Epithelial cell of esophagus (primary cell): ENCODE measurements at regions not wholly inside any gene's neighbourhood (a gene's known extent, or its start where the extent isn't known, plus 50 kb on each side); places are given as distances from the start of the nearest gene placed in this dataset.
"Not testable (repeated sequence)": the region's sequence is repeated elsewhere in the genome, so short reads cannot be mapped to it uniquely, and the experiment has no call there.

Source experiments
- DNase-seq: peaks from one replicate; pipeline ENCODE4 v3.0.0; 2010; ENCODE audit warnings: low read depth
- H3K4me3 ChIP-seq: 2 replicates; pipeline ENCODE4 v1.5.1; 2011; ENCODE audit warnings: mild to moderate bottlenecking, low read length, control low read depth
- TF ChIP-seq, protein P1 (sequence below): IDR thresholded peaks from 2 replicates; pipeline ENCODE4 v1.5.1; 2011; ENCODE audit warnings: low read depth, mild to moderate bottlenecking, low read length, control low read depth, inconsistent platforms; ENCODE audit not compliant: insufficient read depth; ENCODE audit errors: missing control alignments

DNA sequence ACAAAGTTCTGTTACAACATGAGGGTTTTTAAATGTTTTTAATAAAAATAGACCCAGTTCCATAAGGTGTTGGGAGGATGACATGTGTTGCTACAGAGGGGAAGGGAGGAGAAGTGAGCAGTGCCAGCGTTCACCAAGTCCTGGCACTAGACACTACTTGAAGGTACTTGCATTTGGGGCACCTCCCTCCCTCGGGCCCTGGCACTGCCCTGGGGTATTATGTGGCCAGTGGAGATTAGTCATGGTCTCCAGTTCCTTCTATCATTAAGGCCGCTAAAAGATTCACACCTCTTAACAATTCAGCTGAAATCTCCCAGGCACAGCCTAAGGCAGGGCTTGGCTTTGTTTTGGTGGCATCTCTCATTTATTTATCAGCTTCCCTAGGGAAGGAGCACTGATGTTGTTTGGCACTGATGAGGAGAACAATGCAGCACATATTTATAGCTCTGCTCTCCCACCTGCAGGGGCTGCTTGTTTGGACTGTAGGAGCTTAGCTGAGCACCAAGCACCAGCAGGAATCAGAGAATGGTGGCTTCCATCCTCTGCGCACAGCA is 155.5 kb upstream of the NTF3 start:
- H3K4me3 ChIP-seq: no peak overlapping the region
- TF ChIP-seq, protein P1, sequence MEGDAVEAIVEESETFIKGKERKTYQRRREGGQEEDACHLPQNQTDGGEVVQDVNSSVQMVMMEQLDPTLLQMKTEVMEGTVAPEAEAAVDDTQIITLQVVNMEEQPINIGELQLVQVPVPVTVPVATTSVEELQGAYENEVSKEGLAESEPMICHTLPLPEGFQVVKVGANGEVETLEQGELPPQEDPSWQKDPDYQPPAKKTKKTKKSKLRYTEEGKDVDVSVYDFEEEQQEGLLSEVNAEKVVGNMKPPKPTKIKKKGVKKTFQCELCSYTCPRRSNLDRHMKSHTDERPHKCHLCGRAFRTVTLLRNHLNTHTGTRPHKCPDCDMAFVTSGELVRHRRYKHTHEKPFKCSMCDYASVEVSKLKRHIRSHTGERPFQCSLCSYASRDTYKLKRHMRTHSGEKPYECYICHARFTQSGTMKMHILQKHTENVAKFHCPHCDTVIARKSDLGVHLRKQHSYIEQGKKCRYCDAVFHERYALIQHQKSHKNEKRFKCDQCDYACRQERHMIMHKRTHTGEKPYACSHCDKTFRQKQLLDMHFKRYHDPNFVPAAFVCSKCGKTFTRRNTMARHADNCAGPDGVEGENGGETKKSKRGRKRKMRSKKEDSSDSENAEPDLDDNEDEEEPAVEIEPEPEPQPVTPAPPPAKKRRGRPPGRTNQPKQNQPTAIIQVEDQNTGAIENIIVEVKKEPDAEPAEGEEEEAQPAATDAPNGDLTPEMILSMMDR: no peak
- peak; percentile 26 for DNase-seq

DNA sequence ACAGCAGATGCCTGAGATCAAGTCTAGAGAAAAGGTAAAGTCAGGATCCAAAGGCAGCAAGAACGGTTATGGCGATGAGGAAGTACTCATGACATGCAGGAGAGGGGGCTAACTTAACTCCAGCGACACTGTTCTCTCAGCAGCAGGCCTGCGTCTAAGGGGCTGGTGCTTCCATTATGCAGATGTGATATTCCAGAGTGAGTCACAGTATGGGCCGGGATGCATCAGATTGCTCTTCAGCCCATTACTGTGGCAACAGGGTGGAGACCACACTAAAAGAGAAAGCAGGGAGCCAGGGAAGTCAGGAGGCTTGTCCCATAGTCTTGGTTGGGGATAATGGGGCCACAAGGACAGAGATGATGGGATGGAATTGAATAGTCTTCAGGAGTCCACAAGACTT is 151.8 kb upstream of the NTF3 start:
- no peak for DNase-seq
- no peak overlapping the region for H3K4me3 ChIP-seq
- TF ChIP-seq, protein P1: no peak

DNA sequence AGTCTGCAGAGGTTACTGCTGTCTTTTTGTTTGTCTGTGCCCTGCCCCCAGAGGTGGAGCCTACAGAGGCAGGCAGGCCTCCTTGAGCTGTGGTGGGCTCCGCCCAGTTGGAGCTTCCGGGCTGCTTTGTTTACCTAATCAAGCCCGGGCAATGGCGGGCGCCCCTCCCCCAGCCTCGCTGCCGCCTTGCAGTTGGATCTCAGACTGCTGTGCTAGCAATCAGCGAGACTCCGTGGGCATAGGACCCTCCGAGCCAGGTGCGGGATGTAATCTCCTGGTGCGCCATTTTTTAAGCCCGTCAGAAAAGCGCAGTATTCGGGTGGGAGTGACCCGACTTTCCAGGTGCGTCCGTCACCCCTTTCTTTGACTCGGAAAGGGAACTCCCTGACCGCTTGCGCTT is 141.5 kb upstream of the NTF3 start:
- not testable (repeated sequence) for DNase-seq, H3K4me3 ChIP-seq

DNA sequence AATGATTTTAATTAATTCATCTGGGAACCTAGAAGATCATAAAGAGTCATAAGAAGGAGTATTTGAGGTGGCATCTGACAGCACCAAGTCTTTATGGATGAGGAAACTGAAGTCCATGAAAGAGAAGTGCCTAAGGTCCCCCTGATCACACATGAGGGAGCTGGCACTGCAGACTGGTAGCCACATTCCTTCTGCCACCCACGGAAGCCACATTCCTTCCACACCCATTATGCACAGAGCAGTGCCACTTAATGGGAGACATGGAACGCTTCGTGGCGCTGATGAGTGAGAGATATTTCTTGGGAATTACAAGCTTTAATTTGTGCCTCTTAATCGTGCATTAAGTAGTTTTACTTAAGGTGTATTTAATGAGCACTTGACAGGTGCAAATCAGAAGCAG is 139.3 kb upstream of the NTF3 start:
- TF ChIP-seq, protein P1: no peak
- DNase-seq: no peak
- H3K4me3 ChIP-seq: no peak overlapping the region

DNA sequence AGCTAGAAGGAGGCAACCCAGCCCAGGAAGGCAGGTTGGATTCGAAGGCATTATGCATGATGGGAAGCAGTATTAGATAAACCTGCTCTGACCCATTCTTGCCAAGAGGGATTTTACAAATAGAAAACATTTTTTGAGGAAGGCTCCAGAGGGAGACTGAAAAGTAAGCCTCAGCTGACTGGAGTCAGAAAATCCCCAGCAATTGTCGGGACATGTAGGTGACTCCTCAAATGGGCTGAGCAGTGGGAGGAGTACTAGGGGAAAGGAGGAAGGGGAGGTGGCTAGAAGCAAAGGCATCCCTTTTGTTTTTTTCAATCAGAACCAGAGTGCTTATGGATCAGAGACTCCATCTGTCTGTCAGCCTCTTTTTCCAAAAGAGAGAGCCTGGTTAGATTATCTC is 138.1 kb upstream of the NTF3 start:
- TF ChIP-seq, protein P1: no peak
- H3K4me3 ChIP-seq: no peak overlapping the region
- DNase-seq: no peak

DNA sequence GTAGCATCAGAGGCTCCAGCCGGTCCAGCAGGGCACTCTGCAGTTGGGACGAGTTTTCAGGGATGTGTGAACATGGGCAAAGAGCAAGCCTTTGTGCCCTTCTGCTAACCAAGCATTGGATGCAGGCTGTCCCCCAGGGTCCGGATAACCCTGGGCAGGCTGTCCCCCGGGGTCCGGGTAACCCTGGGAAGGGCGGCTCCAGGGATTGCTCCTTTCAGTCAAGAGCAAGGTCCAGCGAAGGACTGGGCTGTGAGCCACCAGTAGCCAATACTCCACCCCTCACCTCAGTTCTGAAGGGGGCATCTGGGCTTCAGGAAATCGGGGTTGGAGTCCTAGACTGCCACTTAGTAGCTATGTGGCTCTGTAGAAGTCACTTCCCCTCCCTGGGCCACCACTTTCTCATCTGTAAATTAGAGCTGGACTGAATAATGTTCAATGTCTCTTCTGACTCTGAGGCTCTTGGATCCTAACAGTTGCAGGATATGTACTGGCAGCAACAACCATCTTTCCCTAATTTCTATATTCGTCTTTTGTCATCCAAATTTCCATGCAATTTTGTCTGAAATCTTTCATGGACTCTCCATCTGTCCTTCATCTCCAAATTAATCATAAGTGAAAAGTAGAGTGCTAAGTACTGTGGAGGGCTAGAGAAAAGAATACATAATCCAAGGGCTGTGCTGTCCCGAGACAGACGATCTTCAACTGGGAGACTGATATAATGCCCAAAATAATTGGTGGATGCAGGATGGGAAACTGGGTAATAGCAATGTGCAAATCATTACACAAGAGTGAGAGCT is 137.4 kb upstream of the NTF3 start:
- H3K4me3 ChIP-seq: no peak overlapping the region
- DNase-seq: no peak
- TF ChIP-seq, protein P1: no peak

DNA sequence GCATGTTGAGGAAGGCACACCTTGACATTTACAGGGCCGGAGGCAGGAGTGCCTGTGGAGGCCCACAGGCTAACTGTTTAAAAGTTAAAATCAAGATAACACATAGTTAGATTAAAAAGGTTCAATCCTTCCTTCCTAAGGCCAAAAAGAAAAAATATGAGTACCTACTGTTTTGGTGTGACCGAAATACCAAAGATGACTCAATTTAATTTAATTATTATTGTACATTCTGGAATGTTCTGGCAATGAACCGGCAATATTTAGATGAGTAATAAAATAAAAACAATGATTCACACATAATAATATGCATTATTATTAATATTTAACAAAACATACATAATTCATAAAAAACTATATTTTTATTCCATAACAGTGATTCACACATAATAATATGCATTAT is 136.8 kb upstream of the NTF3 start:
- TF ChIP-seq, protein P1: no peak
- peak; percentile 27 for DNase-seq

More for the DNA sequence above, 136.8 kb upstream of the NTF3 start:
- no peak overlapping the region for H3K4me3 ChIP-seq
